GM13977 (cell line): ENCODE measurements at regions not wholly inside any gene's neighbourhood (a gene's known extent, or its start where the extent isn't known, plus 50 kb on each side); places are given as distances from the start of the nearest gene placed in this dataset.

Experiments
- DNase-seq: peaks from one replicate; pipeline ENCODE4 v3.0.0; 2012; ENCODE audit warnings: low spot score
- in situ Hi-C: fragments of 300-500 bp; cut with MboI; formaldehyde crosslinking; loops from one replicate; pipeline ENCODE4 v1.12.0; 2022; ENCODE audit warnings: low sequenced_read_pairs, low pct_unique_long_range_greater_than_20kb, mixed read lengths, inconsistent platforms; ENCODE audit not compliant: unreplicated experiment
- TF ChIP-seq, protein P1 (sequence below): IDR thresholded peaks from 2 replicates; pipeline ENCODE4 v1.5.1; 2012; ENCODE audit warnings: mild to moderate bottlenecking, control low read depth; ENCODE audit not compliant: insufficient read depth; ENCODE audit errors: extremely low read depth, missing control alignments

- TF ChIP-seq, protein P1, sequence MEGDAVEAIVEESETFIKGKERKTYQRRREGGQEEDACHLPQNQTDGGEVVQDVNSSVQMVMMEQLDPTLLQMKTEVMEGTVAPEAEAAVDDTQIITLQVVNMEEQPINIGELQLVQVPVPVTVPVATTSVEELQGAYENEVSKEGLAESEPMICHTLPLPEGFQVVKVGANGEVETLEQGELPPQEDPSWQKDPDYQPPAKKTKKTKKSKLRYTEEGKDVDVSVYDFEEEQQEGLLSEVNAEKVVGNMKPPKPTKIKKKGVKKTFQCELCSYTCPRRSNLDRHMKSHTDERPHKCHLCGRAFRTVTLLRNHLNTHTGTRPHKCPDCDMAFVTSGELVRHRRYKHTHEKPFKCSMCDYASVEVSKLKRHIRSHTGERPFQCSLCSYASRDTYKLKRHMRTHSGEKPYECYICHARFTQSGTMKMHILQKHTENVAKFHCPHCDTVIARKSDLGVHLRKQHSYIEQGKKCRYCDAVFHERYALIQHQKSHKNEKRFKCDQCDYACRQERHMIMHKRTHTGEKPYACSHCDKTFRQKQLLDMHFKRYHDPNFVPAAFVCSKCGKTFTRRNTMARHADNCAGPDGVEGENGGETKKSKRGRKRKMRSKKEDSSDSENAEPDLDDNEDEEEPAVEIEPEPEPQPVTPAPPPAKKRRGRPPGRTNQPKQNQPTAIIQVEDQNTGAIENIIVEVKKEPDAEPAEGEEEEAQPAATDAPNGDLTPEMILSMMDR: no peak
- no peak for DNase-seq
- in situ Hi-C loops: no loop called here
These were observed 54.5 kb upstream of the TOMM7 start for GRCh38 chr7:22876986-22877729.

DNA sequence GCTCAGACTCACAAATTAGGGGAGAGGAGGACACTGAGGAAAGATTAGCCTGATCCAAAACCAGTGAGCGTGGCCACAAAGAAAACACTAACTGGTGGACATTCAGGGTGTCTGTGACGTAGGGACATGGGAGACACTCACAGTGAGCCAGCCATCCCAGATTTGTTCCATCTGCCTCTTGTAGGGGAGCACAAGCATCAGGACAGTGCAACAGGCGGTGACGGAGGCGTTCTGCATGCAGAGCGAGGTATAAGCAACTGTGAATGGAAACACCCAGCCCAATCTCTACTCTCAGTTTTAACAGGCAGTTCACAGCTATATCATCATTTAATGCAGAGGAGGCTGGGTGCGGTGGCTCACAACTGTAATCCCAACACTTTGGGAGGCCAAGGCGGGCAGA is 52.8 kb upstream of the TOMM7 start:
- TF ChIP-seq, protein P1: no peak
- no peak for DNase-seq
- in situ Hi-C loops: no loop called here

DNA sequence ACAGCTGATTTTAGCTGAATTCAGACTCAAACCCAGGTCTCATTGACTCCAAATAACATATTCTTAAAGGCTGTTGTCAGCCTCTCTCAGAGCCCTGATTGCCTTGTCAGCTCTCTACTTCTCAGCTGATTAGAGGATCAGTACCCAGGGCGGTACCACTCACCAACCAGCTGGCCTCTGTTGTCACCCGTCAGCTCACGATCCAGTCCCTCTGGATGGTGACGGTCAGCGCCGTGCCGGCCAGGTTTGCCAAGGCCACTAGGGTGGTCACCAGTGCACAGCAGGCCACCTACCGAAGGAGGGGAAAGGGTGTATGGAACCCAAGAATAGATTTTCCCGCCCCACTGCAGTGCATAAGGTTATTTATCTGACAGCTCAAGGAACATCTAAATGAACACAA is 52.3 kb upstream of the TOMM7 start:
- in situ Hi-C loops: no loop called here
- DNase-seq: no peak
- TF ChIP-seq, protein P1: no peak
